IMR-90 (cell line): ENCODE measurements at regions not wholly inside any gene's neighbourhood (a gene's known extent, or its start where the extent isn't known, plus 50 kb on each side); places are given as distances from the start of the nearest gene placed in this dataset.

Source experiments
- ATAC-seq: fragments of 200-7000 bp; cut with Tn5 transposase; 2 replicates; pipeline ENCODE4 v1.9.1; 2020; ENCODE audit warnings: low read depth, mild to moderate bottlenecking, moderate library complexity
- BruUV-seq: library from RNA; stranded (reverse); fragments of 400-500 nt; replicated peaks from 2 replicates; lab custom pipeline; 2021; lab: Mats Ljungman, UMichigan
- CTCF ChIA-PET: fragments of 300-600 bp; formaldehyde crosslinking; extraction: SDS; loops from one replicate; lab custom pipeline; 2021; ENCODE audit warnings: antibody characterized with exemption; lab: Yijun Ruan, JAX
- POLR2A ChIA-PET: fragments of 300-600 bp; sonication (Branson Sonifier 250); formaldehyde crosslinking; loops from one replicate; lab custom pipeline; 2022; ENCODE audit warnings: antibody characterized with exemption; ENCODE audit not compliant: unreplicated experiment; lab: Charles Lee
- DNase-seq: peaks from one replicate; pipeline ENCODE4 v3.0.0; 2013
- H2AFZ ChIP-seq: replicated peaks from 2 replicates; pipeline ENCODE3; 2013; ENCODE audit warnings: low read length, mild to moderate bottlenecking; ENCODE audit not compliant: poor library complexity
- H2AK5ac ChIP-seq: 2 replicates; pipeline ENCODE4 v1.6.1; 2013; ENCODE audit warnings: low read depth, low read length, inconsistent platforms
- H2AK9ac ChIP-seq: replicated peaks from 2 replicates; pipeline ENCODE3; 2013; ENCODE audit warnings: mild to moderate bottlenecking, low read depth, low read length, moderate library complexity; ENCODE audit not compliant: poor library complexity
- H2BK120ac ChIP-seq: 2 replicates; pipeline ENCODE4 v1.6.1; 2013; ENCODE audit warnings: low read depth, low read length, inconsistent platforms
- H2BK15ac ChIP-seq: 3 replicates; pipeline ENCODE4 v1.6.1; 2013; ENCODE audit warnings: low read depth, low read length, inconsistent platforms
- H2BK20ac ChIP-seq: 2 replicates; pipeline ENCODE4 v1.6.1; 2013; ENCODE audit warnings: low read depth, mild to moderate bottlenecking, inconsistent platforms, low read length, moderate library complexity
- H2BK5ac ChIP-seq: 2 replicates; pipeline ENCODE4 v1.6.1; 2013; ENCODE audit warnings: mild to moderate bottlenecking, low read depth, low read length, inconsistent platforms; ENCODE audit not compliant: poor library complexity, severe bottlenecking
- H3K14ac ChIP-seq: replicated peaks from 2 replicates; pipeline ENCODE4 v1.6.1; 2013; ENCODE audit warnings: low read depth, low read length, inconsistent platforms
- H3K18ac ChIP-seq: 2 replicates; pipeline ENCODE4 v1.6.1; 2013; ENCODE audit warnings: low read depth, low read length, control low read depth
- H3K23ac ChIP-seq: 2 replicates; pipeline ENCODE4 v1.6.1; 2013; ENCODE audit warnings: low read depth, low read length, inconsistent platforms
- H3K27ac ChIP-seq: 2 replicates; pipeline ENCODE4 v1.5.1; 2013; ENCODE audit warnings: mild to moderate bottlenecking, control low read depth, low read length; ENCODE audit not compliant: insufficient read depth
- H3K27me3 ChIP-seq: 2 replicates; pipeline ENCODE4 v1.6.1; 2013; ENCODE audit warnings: low read length; ENCODE audit not compliant: control insufficient read depth, insufficient read depth
- H3K36me3 ChIP-seq: 2 replicates; pipeline ENCODE4 v1.6.1; 2013; ENCODE audit warnings: low read length, mixed read lengths; ENCODE audit not compliant: control insufficient read depth, insufficient read depth
- H3K4ac ChIP-seq: 2 replicates; pipeline ENCODE4 v1.6.1; 2013; ENCODE audit warnings: low read depth, low read length, inconsistent platforms
- H3K4me1 ChIP-seq: 2 replicates; pipeline ENCODE4 v1.6.1; 2013; ENCODE audit warnings: low read length, mixed read lengths; ENCODE audit not compliant: control insufficient read depth, insufficient read depth
- H3K4me2 ChIP-seq: 2 replicates; pipeline ENCODE4 v1.6.1; 2013; ENCODE audit warnings: low read depth, mild to moderate bottlenecking, control low read depth, low read length, moderate library complexity
- H3K4me3 ChIP-seq: 2 replicates; pipeline ENCODE4 v1.5.1; 2013; ENCODE audit warnings: low read depth, mild to moderate bottlenecking, control low read depth, low read length, moderate library complexity; ENCODE audit not compliant: insufficient read depth
- H3K56ac ChIP-seq: 2 replicates; pipeline ENCODE4 v1.6.1; 2013; ENCODE audit warnings: low read length, inconsistent platforms; ENCODE audit not compliant: insufficient read depth; ENCODE audit errors: extremely low read depth
- H3K79me1 ChIP-seq, 2 experiments: 2 replicates each; pipeline ENCODE4 v1.6.1; 2013; ENCODE audit warnings: low read length in 2 of 2, inconsistent platforms in 1 of 2, low read depth in 1 of 2
- H3K9ac ChIP-seq: 2 replicates; pipeline ENCODE4 v1.6.1; 2013; ENCODE audit warnings: low read depth, low read length, control low read depth
- H3K9me1 ChIP-seq: 2 replicates; pipeline ENCODE4 v1.6.1; 2013; ENCODE audit warnings: low read length, inconsistent platforms; ENCODE audit not compliant: insufficient read depth
- H3K9me3 ChIP-seq: 2 replicates; pipeline ENCODE4 v1.6.1; 2013; ENCODE audit warnings: low read length; ENCODE audit not compliant: control insufficient read depth, insufficient read depth
- H4K20me1 ChIP-seq: 2 replicates; pipeline ENCODE4 v1.6.1; 2013; ENCODE audit warnings: low read length, inconsistent platforms; ENCODE audit not compliant: insufficient read depth
- H4K5ac ChIP-seq: 2 replicates; pipeline ENCODE4 v1.6.1; 2013; ENCODE audit warnings: mild to moderate bottlenecking, low read depth, low read length, control low read depth
- H4K8ac ChIP-seq, 2 experiments: 2 replicates each; pipeline ENCODE4 v1.6.1; 2013; ENCODE audit warnings: low read depth in 2 of 2, low read length in 2 of 2, control low read depth in 1 of 2, inconsistent platforms in 1 of 2
- H4K91ac ChIP-seq: 2 replicates; pipeline ENCODE4 v1.6.1; 2013; ENCODE audit warnings: low read depth, low read length, inconsistent platforms; ENCODE audit not compliant: insufficient read depth
- BHLHE40 ChIP-seq: fragments of 150-350 bp; IDR thresholded peaks from 2 replicates; pipeline ENCODE4 v1.6.1; 2016; ENCODE audit warnings: mild to moderate bottlenecking, low read depth, low read length
- CHD1 ChIP-seq: IDR thresholded peaks from 2 replicates; pipeline ENCODE4 v1.6.1; 2012; ENCODE audit warnings: low read depth, low read length, improper control_type of control experiment
- MAZ ChIP-seq: IDR thresholded peaks from 2 replicates; pipeline ENCODE4 v1.6.1; 2012; ENCODE audit warnings: low read depth, mild to moderate bottlenecking, low read length, improper control_type of control experiment, moderate library complexity, borderline replicate concordance
- RFX5 ChIP-seq: IDR thresholded peaks from 2 replicates; pipeline ENCODE4 v1.8.0; 2012; ENCODE audit warnings: low read depth, mild to moderate bottlenecking, low read length, moderate library complexity
- WGBS, 2 experiments: methylation state at CpG; one replicate each; pipeline versions ENCODE4 v1.1.5 to v1.1.7; 2013; ENCODE audit warnings: missing lambda C conversion rate in 2 of 2; ENCODE audit not compliant: insufficient read length in 1 of 2; ENCODE audit errors: extremely low coverage in 2 of 2; 5-methylcytosine and 5-hydroxymethylcytosine counted together
- dilution Hi-C: fragments of 300-500 bp; cut with HindIII; formaldehyde crosslinking; loops from one replicate; pipeline ENCODE4 v1.14.3; 2018; ENCODE audit warnings: low sequenced_read_pairs; ENCODE audit not compliant: unreplicated experiment
- in situ Hi-C: fragments of 300-500 bp; cut with MboI; formaldehyde crosslinking; loops from 3 replicates; pipeline ENCODE4 v1.14.3; 2019; ENCODE audit warnings: low sequenced_read_pairs, inconsistent platforms, mixed read lengths
- intact Hi-C: fragments of 100-400 bp; cut with micrococcal nuclease; formaldehyde crosslinking; loops from 2 replicates; pipeline ENCODE4 v1.10.0; 2022

DNA sequence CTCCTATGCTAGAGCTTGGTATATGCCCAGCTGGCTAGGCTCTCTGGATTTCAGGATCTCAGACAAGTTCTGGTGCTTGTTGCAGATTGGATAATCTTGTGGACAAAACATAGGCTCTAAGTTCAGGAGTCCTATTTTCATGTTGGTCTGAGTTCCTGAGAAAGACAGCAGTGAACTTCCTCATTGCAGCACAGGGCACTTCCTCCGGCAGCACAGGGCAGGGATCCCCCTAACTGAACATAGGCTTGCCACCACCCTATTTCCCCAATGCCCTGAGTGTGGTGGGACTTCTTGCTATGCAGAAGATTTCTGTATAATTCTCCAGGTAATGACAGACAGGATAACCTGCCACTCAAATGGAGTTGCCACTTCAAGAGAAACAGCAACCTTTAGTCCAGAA lies 220.1 kb downstream of the PIK3R1 start:
- Histone ChIP-seq H3K9me3 (no peaks in the 10 kb centered on the region), H4K91ac (0 out of 2 replicates have a peak overlapping the region, but pooled peaks have one; percentile 26), H2BK15ac (peak overlapping the region; percentile 52; the same call in 1 of the 3 replicates), H3K4me3 (no peak overlapping the region), H3K27me3 (no peaks in the 10 kb centered on the region), H2BK20ac (peak overlapping the region; percentile 98), H2AK5ac (no peak overlapping the region; the same call in 1 of the 2 replicates), H3K79me1 (no peaks in the 10 kb centered on the region), H2AFZ (no peak overlapping the region), H2AK9ac (no peak overlapping the region), H4K8ac (no peak overlapping the region), H3K9me1 (peaks cover 12% of the 10 kb centered on the region), H3K4me1 (peaks cover 7% of the 10 kb centered on the region; the same call in 1 of the 2 replicates), H3K4ac (peak overlapping the region; percentile 35), H4K5ac (no peak overlapping the region), H4K20me1 (no peaks in the 10 kb centered on the region), H2BK5ac (peak overlapping the region; percentile 60), H3K4me2 (no peak overlapping the region), H3K56ac (no peak overlapping the region), H3K36me3 (no peaks in the 10 kb centered on the region), H3K9ac (no peak overlapping the region), H2BK120ac (peak overlapping the region; percentile 99), H3K27ac (no peak overlapping the region), H3K23ac (no peak overlapping the region), H3K14ac (0 out of 2 replicates have a peak overlapping the region, but pooled peaks have one; percentile 37), H3K18ac (peak overlapping the region; percentile 13; the same call in 1 of the 2 replicates)
- TF ChIP-seq BHLHE40 (no peak), MAZ (no peak), RFX5 (no peak), CHD1 (no peak)
- no CpG with 5 or more reads among the region's 1 CpG for WGBS, 2 experiments
- ChIA-PET CTCF (no interaction called here), POLR2A (no interaction called here)
- DNase-seq = no peak
- intact Hi-C loops (loop anchor here (2.0 kb wide), 1 partner anchor 65 kb away; no protein-coding TSS in a partner anchor), dilution Hi-C loops (no loop called here), in situ Hi-C loops (no loop called here)
- ATAC-seq = no peak
- BruUV-seq = no TSS peak
